ENCODE measurements at regions not wholly inside any gene's neighbourhood (a gene's known extent, or its start where the extent isn't known, plus 50 kb on each side); places are given as distances from the start of the nearest gene placed in this dataset.

DNA sequence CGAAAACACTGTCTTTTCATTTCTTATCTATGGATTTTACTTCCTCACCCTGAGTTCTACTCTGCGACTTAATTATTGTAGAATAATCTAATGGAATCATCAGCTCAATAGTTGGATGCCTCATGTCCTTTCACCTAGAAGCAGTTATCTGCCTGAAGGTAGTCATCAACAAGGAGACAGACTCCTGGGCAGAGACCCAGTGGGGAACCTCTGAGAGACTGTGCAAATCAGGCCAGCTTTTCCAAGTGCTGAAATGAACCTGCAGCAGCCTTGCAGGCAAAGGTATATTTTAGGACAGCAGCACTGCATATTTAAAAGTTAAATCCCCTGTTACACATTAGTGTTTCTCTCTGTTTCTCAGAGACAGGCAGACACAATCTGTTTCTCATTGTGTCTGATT is 99.7 kb upstream of the STMND1 start:
- TF ChIP-seq CTCF (IDR thresholded peaks at IDR 0.05 in 8 of 11, conservative IDR thresholded peaks at IDR 0.05 in 3 of 11): no peak
- TF ChIP-seq POLR2A (IDR thresholded peaks at IDR 0.05): no peak
- no peak for TF ChIP-seq POLR2AphosphoS5 (IDR thresholded peaks at IDR 0.05)
